GM15510 (cell line): ENCODE measurements at regions not wholly inside any gene's neighbourhood (a gene's known extent, or its start where the extent isn't known, plus 50 kb on each side); places are given as distances from the start of the nearest gene placed in this dataset.

ENCODE experiments used
- POLR2A ChIP-seq: IDR thresholded peaks from 3 replicates; pipeline ENCODE4 v1.6.1; 2011; ENCODE audit warnings: borderline replicate concordance; ENCODE audit not compliant: insufficient read length; ENCODE audit errors: extremely low read depth

DNA sequence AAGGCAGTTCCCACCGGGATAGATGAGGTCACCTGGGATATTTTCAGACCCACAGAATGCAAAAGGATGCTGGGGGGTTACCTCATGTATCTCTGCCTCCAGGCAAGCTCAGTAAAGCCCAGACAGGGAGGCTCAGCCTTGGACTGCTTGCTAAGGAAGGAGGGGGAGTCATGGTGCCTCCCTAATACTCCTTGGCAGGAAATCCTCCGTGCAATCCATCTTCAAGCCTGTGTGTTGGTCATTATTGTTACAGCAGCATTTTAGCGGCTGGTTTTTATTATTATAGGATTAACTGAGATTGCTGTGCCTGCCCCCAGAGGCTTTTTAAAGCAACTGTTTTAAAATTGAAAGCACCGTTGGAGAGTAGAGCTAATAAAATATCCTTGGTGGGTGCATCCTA is 188.5 kb upstream of the UBL3 start:
- TF ChIP-seq POLR2A, result no peak

- no peak for TF ChIP-seq POLR2A
These were observed 187.3 kb upstream of the UBL3 start for GRCh38 chr13:30037766-30038165.

DNA sequence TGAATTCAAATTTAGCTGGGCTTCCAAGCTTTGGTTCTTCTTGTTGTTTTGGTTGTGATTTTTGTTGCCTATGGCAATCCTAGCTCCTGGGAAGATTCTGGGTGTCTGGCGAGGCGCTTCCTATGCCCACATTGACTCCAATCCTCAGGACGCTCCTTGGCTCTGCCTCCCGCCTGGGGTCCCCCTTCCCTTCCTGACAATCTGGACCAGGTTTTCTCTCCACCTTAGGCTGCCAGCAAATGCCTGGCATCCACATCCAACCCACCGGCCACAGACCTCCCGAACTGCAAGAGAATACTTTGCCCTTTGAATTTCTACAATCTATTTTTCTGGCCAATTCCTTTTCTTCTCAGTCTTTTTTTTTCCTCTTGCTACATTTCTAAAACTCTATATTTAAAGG is 186.9 kb upstream of the UBL3 start:
- no peak for TF ChIP-seq POLR2A

DNA sequence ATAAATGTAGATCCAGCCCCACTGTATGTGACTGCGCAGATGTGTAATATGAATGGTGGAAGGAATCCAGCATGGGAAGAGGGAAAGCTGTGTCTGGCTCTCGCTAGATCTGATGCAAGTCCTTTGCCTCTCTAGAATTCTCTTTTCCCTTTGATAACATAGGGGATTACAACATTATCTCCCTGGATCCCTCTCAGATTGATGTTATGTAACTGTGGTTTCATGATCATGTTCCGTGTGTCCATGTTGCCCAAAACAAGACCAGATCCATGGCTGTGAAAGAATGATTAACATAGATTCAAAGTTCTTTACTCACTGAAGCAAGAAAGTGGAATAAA is 184.0 kb upstream of the UBL3 start:
- TF ChIP-seq POLR2A, result no peak

- no peak for TF ChIP-seq POLR2A
These were observed 183.5 kb upstream of the UBL3 start for GRCh38 chr13:30033681-30034457.

GRCh38 chr13:30032263-30032662 is 181.8 kb upstream of the UBL3 start:
- TF ChIP-seq POLR2A, result no peak

- no peak for TF ChIP-seq POLR2A
These were observed 181.1 kb upstream of the UBL3 start for GRCh38 chr13:30031488-30031887.

GRCh38 chr13:30030141-30030750 is 179.8 kb upstream of the UBL3 start:
- TF ChIP-seq POLR2A, result no peak

GRCh38 chr13:30027569-30028455 is 177.4 kb upstream of the UBL3 start:
- TF ChIP-seq POLR2A, result no peak

- no peak for TF ChIP-seq POLR2A
These were observed 176.5 kb upstream of the UBL3 start for GRCh38 chr13:30026909-30027308.

GRCh38 chr13:30026093-30026492 is 175.7 kb upstream of the UBL3 start:
- TF ChIP-seq POLR2A, result no peak

DNA sequence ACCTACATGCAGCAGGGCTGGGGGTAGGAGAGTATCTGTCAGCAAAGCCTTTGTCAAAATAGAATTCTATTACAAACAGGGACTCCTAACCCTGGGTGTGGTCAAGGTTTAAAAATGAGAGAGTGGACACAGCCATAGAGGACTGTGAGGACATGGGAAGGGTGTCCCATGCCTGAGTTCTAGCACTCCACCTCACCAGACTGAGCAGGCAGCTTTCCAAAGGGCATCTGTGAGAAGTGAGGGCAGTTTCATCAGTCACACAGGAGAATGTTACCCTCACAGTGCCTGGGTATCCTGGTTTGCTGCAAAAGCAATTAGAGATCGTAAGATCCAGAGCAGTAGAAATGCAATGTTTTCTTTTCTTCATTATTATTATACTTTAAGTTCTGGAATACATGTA is 174.9 kb upstream of the UBL3 start:
- TF ChIP-seq POLR2A, result no peak

- no peak for TF ChIP-seq POLR2A
These were observed 173.9 kb upstream of the UBL3 start for GRCh38 chr13:30024125-30024865.

DNA sequence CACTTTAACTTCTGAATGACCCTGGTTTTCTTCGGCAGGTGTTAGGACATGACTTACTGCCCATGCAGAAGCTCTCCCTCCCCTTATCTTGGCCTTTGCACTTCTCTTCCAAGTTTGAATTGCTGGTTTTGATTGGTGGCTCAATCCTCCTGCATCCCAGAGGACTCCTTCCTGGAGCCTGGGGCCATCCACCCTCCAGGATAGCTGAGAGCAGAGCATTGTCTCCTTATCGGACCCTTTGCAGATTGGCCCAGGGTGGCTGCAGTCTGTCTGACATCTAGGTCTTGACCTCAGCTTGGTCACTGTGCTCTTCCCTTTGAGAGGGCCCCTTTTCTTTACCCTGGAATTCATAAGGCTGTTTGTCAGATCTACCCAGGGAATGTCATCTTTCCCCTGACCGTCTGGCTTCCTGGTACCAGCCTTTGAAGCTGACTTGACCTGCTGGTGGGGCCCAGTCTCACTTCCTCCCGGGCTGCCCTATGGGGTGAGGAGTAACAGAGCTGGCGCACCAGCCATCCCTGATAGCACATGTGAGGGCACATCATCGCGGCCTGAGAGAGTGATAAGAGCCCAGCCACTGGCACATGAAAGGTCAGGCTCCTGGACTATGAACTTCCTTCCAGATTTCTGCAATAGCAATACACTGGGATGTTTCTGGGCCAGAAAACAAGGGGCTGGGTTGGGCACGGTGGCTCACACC is 172.9 kb upstream of the UBL3 start:
- TF ChIP-seq POLR2A, result no peak

DNA sequence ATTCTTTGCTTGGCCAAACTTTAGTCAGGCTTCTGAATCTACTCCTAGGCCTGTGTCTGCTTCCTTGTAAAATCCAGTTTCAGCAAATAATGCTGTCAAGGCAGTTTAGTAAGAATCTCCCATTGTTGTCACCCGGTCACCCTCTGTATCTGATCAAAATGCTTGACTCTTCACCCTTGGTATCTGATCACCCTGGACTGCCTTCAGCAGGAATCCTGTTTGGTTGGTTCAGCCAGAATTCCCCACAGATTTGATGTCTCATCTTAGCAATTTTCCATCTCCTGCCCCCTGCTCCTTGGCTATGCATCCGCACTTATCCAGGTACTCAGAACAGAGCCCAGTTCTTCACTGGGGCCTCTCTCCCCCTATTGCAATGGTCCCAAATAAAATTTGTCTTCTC is 172.4 kb upstream of the UBL3 start:
- no peak for TF ChIP-seq POLR2A

GRCh38 chr13:30022256-30022655 is 171.8 kb upstream of the UBL3 start:
- no peak for TF ChIP-seq POLR2A
